RWPE2 (cell line): ENCODE measurements at regions not wholly inside any gene's neighbourhood (a gene's known extent, or its start where the extent isn't known, plus 50 kb on each side); places are given as distances from the start of the nearest gene placed in this dataset.

ENCODE experiments used
- ATAC-seq: fragments of 200-7000 bp; cut with Tn5 transposase; 3 replicates; pipeline ENCODE4 v1.9.1; 2021; ENCODE audit warnings: low read depth
- DNase-seq: peaks from one replicate; pipeline ENCODE4 v3.0.0-alpha.2; 2020; ENCODE audit warnings: low spot score
- H3K27ac ChIP-seq: fragments of 450-650 bp; 2 replicates; pipeline ENCODE4 v1.5.1; 2017; ENCODE audit warnings: mild to moderate bottlenecking; ENCODE audit not compliant: poor library complexity, severe bottlenecking
- H3K27me3 ChIP-seq: fragments of 250-450 bp; sonication (Bioruptor Pico); 2 replicates; pipeline ENCODE4 v1.5.1; 2021; ENCODE audit warnings: mild to moderate bottlenecking, moderate library complexity; ENCODE audit not compliant: insufficient read depth, poor library complexity, severe bottlenecking
- H3K36me3 ChIP-seq: fragments of 250-450 bp; sonication (Bioruptor Pico); 2 replicates; pipeline ENCODE4 v1.5.1; 2020; ENCODE audit warnings: low read depth, mild to moderate bottlenecking, moderate library complexity
- H3K4me1 ChIP-seq: fragments of 250-450 bp; sonication (Bioruptor Pico); 2 replicates; pipeline ENCODE4 v1.5.1; 2021; ENCODE audit warnings: mild to moderate bottlenecking, moderate library complexity; ENCODE audit not compliant: insufficient read depth, poor library complexity, severe bottlenecking
- H3K4me3 ChIP-seq: fragments of 250-450 bp; sonication (Bioruptor Pico); 2 replicates; pipeline ENCODE4 v1.5.1; 2021; ENCODE audit warnings: mild to moderate bottlenecking, moderate library complexity; ENCODE audit not compliant: severe bottlenecking
- H3K9me3 ChIP-seq: fragments of 250-450 bp; sonication (Bioruptor Pico); 2 replicates; pipeline ENCODE4 v1.5.1; 2021; ENCODE audit warnings: mild to moderate bottlenecking, moderate library complexity; ENCODE audit not compliant: severe bottlenecking
- CTCF ChIP-seq: fragments of 450-650 bp; IDR thresholded peaks from one replicate; pipeline ENCODE4 v1.5.1; 2017; ENCODE audit warnings: mild to moderate bottlenecking, moderate library complexity; ENCODE audit not compliant: poor library complexity, severe bottlenecking

GRCh38 chr20:22814471-22815205, 220.5 kb upstream of the SSTR4 start:
- DNase-seq (no peak), ATAC-seq (no peak)
- H3K4me3 ChIP-seq: no peak overlapping the region
- no peaks in the 10 kb centered on the region for H3K4me1 ChIP-seq
- no peaks in the 10 kb centered on the region for H3K9me3 ChIP-seq
- TF ChIP-seq CTCF: no peak
- H3K27ac ChIP-seq: no peak overlapping the region
- H3K27me3 ChIP-seq: no peaks in the 10 kb centered on the region
- no peaks in the 10 kb centered on the region for H3K36me3 ChIP-seq

GRCh38 chr20:22815206-22815551, 219.9 kb upstream of the SSTR4 start:
- Histone ChIP-seq H3K27ac (no peak overlapping the region), H3K9me3 (no peaks in the 10 kb centered on the region), H3K4me1 (no peaks in the 10 kb centered on the region), H3K4me3 (no peak overlapping the region), H3K27me3 (no peaks in the 10 kb centered on the region), H3K36me3 (no peaks in the 10 kb centered on the region)
- no peak for TF ChIP-seq CTCF
- DNase-seq (no peak), ATAC-seq (no peak)

- ATAC-seq (no peak; the same call in 2 of the 3 replicates), DNase-seq (no peak)
- Histone ChIP-seq H3K36me3 (no peaks in the 10 kb centered on the region), H3K4me1 (no peaks in the 10 kb centered on the region), H3K27ac (no peak overlapping the region), H3K4me3 (no peak overlapping the region), H3K9me3 (no peaks in the 10 kb centered on the region), H3K27me3 (no peaks in the 10 kb centered on the region)
- TF ChIP-seq CTCF: no peak
Measured at GRCh38 chr20:22815603-22816315, 219.4 kb upstream of the SSTR4 start.

- TF ChIP-seq CTCF: no peak
- Histone ChIP-seq H3K36me3 (no peaks in the 10 kb centered on the region), H3K4me3 (no peak overlapping the region), H3K27me3 (no peaks in the 10 kb centered on the region), H3K9me3 (no peaks in the 10 kb centered on the region), H3K27ac (no peak overlapping the region), H3K4me1 (no peaks in the 10 kb centered on the region)
- no peak for DNase-seq
- no peak for ATAC-seq
Measured at GRCh38 chr20:22818636-22819035, 216.5 kb upstream of the SSTR4 start.

GRCh38 chr20:22819112-22819511, 216.0 kb upstream of the SSTR4 start:
- Histone ChIP-seq H3K4me1 (no peaks in the 10 kb centered on the region), H3K36me3 (no peaks in the 10 kb centered on the region), H3K4me3 (no peak overlapping the region), H3K27me3 (no peaks in the 10 kb centered on the region), H3K27ac (no peak overlapping the region), H3K9me3 (no peaks in the 10 kb centered on the region)
- DNase-seq (no peak), ATAC-seq (no peak)
- TF ChIP-seq CTCF: no peak
